GM18873 (cell line): ENCODE measurements at regions not wholly inside any gene's neighbourhood (a gene's known extent, or its start where the extent isn't known, plus 50 kb on each side); places are given as distances from the start of the nearest gene placed in this dataset.
"Not testable (repeated sequence)": the region's sequence is repeated elsewhere in the genome, so short reads cannot be mapped to it uniquely, and the experiment has no call there.

ENCODE experiments used
- ATAC-seq: cut with Tn5 transposase; IDR thresholded peaks from one replicate; pipeline ENCODE4 v1.9.1; 2021; ENCODE audit warnings: mild to moderate bottlenecking, moderate library complexity, moderate number of reproducible peaks; ENCODE audit not compliant: unreplicated experiment, low FRiP score

- no peak for ATAC-seq
These were observed 114.0 kb upstream of the MTAP start for GRCh38 chr9:21688108-21689102.

GRCh38 chr9:21689854-21690253 is 112.6 kb upstream of the MTAP start:
- no peak for ATAC-seq

- ATAC-seq: no peak
These were observed 111.9 kb upstream of the MTAP start for GRCh38 chr9:21690561-21690960.

GRCh38 chr9:21692390-21692789 is 110.0 kb upstream of the MTAP start:
- no peak for ATAC-seq

- no peak for ATAC-seq
These were observed 108.0 kb upstream of the MTAP start for GRCh38 chr9:21694424-21694823.

GRCh38 chr9:21695443-21695842 is 107.0 kb upstream of the MTAP start:
- no peak for ATAC-seq

- no peak for ATAC-seq
These were observed 106.5 kb upstream of the MTAP start for GRCh38 chr9:21695874-21696341.

GRCh38 chr9:21696411-21696871 is 106.0 kb upstream of the MTAP start:
- no peak for ATAC-seq

- ATAC-seq: no peak
These were observed 94.2 kb upstream of the MTAP start for GRCh38 chr9:21708260-21708711.

GRCh38 chr9:21708856-21709255 is 93.6 kb upstream of the MTAP start:
- no peak for ATAC-seq

GRCh38 chr9:21709464-21710058 is 92.9 kb upstream of the MTAP start:
- ATAC-seq: peak; percentile 77

GRCh38 chr9:21710548-21711191 is 91.8 kb upstream of the MTAP start:
- ATAC-seq: no peak

- ATAC-seq: no peak
These were observed 90.9 kb upstream of the MTAP start for GRCh38 chr9:21711504-21711903.

- ATAC-seq: no peak
These were observed 87.0 kb upstream of the MTAP start for GRCh38 chr9:21715408-21715807.

- ATAC-seq: no peak
These were observed 81.7 kb upstream of the MTAP start for GRCh38 chr9:21720758-21721157.

GRCh38 chr9:21727411-21727810 is 75.0 kb upstream of the MTAP start:
- ATAC-seq: not testable (repeated sequence)

- ATAC-seq: no peak
These were observed 73.7 kb upstream of the MTAP start for GRCh38 chr9:21728781-21729180.

GRCh38 chr9:21729648-21730047 is 72.8 kb upstream of the MTAP start:
- ATAC-seq: no peak

GRCh38 chr9:21730899-21731298 is 71.5 kb upstream of the MTAP start:
- no peak for ATAC-seq

- ATAC-seq: no peak
These were observed 61.3 kb upstream of the MTAP start for GRCh38 chr9:21741151-21741550.

GRCh38 chr9:21744320-21744719 is 58.1 kb upstream of the MTAP start:
- ATAC-seq: no peak
